Fibroblast of upper back skin (primary cell): ENCODE measurements at regions not wholly inside any gene's neighbourhood (a gene's known extent, or its start where the extent isn't known, plus 50 kb on each side); places are given as distances from the start of the nearest gene placed in this dataset.
"Not testable (repeated sequence)": the region's sequence is repeated elsewhere in the genome, so short reads cannot be mapped to it uniquely, and the experiment has no call there.

Source experiments
- DNase-seq: peaks from one replicate; pipeline ENCODE4 v3.0.0-alpha.2; 2013

- DNase-seq, result no peak
Measured at GRCh38 chrX:121457096-121457495, 409.7 kb downstream of the GLUD2 start.

GRCh38 chrX:121479406-121479805, 432.0 kb downstream of the GLUD2 start:
- no peak for DNase-seq

GRCh38 chrX:121496966-121497365, 449.6 kb downstream of the GLUD2 start:
- DNase-seq, result peak; percentile 59

- DNase-seq, result no peak
Measured at GRCh38 chrX:121504153-121504552, 456.7 kb downstream of the GLUD2 start.

- DNase-seq, result no peak
Measured at GRCh38 chrX:121546317-121546716, 498.9 kb downstream of the GLUD2 start.

- no peak for DNase-seq
Measured at GRCh38 chrX:121558886-121559285, 511.5 kb downstream of the GLUD2 start.

GRCh38 chrX:121562616-121563015, 515.2 kb downstream of the GLUD2 start:
- DNase-seq, result no peak

GRCh38 chrX:121569609-121570008, 522.2 kb downstream of the GLUD2 start:
- DNase-seq, result no peak

- no peak for DNase-seq
Measured at GRCh38 chrX:121570072-121570841, 522.8 kb downstream of the GLUD2 start.

- no peak for DNase-seq
Measured at GRCh38 chrX:121571333-121571732, 523.9 kb downstream of the GLUD2 start.

GRCh38 chrX:121574384-121574783, 527.0 kb downstream of the GLUD2 start:
- DNase-seq, result not testable (repeated sequence)

- peak; percentile 17 for DNase-seq
Measured at GRCh38 chrX:121579016-121579760, 531.8 kb downstream of the GLUD2 start.

- DNase-seq, result peak; percentile 1
Measured at GRCh38 chrX:121581885-121582284, 534.5 kb downstream of the GLUD2 start.

- DNase-seq, result no peak
Measured at GRCh38 chrX:121585626-121586025, 538.2 kb downstream of the GLUD2 start.

GRCh38 chrX:121592884-121593283, 545.5 kb downstream of the GLUD2 start:
- DNase-seq, result no peak

GRCh38 chrX:121598356-121598755, 550.9 kb downstream of the GLUD2 start:
- DNase-seq, result no peak

GRCh38 chrX:121635141-121635540, 587.7 kb downstream of the GLUD2 start:
- DNase-seq, result peak; percentile 1

- peak; percentile 26 for DNase-seq
Measured at GRCh38 chrX:121639781-121640180, 592.4 kb downstream of the GLUD2 start.

GRCh38 chrX:121641560-121641959, 594.1 kb downstream of the GLUD2 start:
- peak; percentile 77 for DNase-seq

- peak; percentile 65 for DNase-seq
Measured at GRCh38 chrX:121642415-121642814, 595.0 kb downstream of the GLUD2 start.

GRCh38 chrX:121649417-121649816, 602.0 kb downstream of the GLUD2 start:
- DNase-seq, result no peak

- DNase-seq, result no peak
Measured at GRCh38 chrX:121655276-121655675, 607.9 kb downstream of the GLUD2 start.

GRCh38 chrX:121666171-121666570, 618.8 kb downstream of the GLUD2 start:
- no peak for DNase-seq

GRCh38 chrX:121671649-121672048, 624.2 kb downstream of the GLUD2 start:
- DNase-seq, result no peak
